ENCODE measurements at regions not wholly inside any gene's neighbourhood (a gene's known extent, or its start where the extent isn't known, plus 50 kb on each side); places are given as distances from the start of the nearest gene placed in this dataset.
A peak's percentile ranks its signal among the peaks of the same experiment; 100 is the strongest.

DNA sequence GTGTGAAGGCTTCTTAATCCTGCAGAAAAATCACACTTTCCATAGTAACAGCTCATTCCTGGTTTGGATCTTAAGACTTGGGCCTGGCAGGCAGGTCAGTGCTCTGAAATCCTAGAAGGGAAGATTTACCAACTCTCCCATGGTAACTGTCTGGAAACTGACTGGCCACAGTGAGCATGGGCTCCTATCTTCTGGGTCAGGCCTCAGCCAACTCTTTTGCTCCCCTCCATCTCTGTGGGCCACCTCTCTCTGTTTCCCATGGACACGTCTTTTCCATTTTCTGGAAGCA, 86.7 kb downstream of the ACAA2 start:
- CTCF ChIA-PET: interaction anchor here (0.6 to 7.3 kb wide), 15 partner anchors 11 to 261 kb away, joined by 3 to 51 read pairs (median 5); partner anchors contain the start of gene LIPG
- peak overlapping the region; percentile 93 for H3K27ac ChIP-seq (ENCODE audit: extremely low read depth, low read depth, low read length)
- peaks cover 23% of the 10 kb centered on the region for H3K4me1 ChIP-seq (ENCODE audit: control insufficient read depth, insufficient read depth, low read length)
- no peaks in the 10 kb centered on the region for H3K9me3 ChIP-seq (ENCODE audit: control insufficient read depth, insufficient read depth, low read depth, low read length)
- POLR2A ChIA-PET: interaction anchor here (0.9 to 1.8 kb wide), 6 partner anchors 79 to 166 kb away, joined by 3 to 9 read pairs (median 4); no protein-coding TSS in a partner anchor
- no peaks in the 10 kb centered on the region for H3K36me3 ChIP-seq (ENCODE audit: control insufficient read depth in 2 of 2, insufficient read depth in 1 of 2, low read length in 2 of 2)
- H3K4me3 ChIP-seq (ENCODE audit: low read depth, low read length): no peak overlapping the region
- TF ChIP-seq ZNF791 (tag by site-specific recombination; IDR thresholded peaks at IDR 0.05) (no peak), ZNF571 (tag by site-specific recombination; IDR thresholded peaks at IDR 0.05) (no peak), ZNF707 (tag by site-specific recombination; IDR thresholded peaks at IDR 0.05) (no peak)
- TF ChIP-seq, protein P1, sequence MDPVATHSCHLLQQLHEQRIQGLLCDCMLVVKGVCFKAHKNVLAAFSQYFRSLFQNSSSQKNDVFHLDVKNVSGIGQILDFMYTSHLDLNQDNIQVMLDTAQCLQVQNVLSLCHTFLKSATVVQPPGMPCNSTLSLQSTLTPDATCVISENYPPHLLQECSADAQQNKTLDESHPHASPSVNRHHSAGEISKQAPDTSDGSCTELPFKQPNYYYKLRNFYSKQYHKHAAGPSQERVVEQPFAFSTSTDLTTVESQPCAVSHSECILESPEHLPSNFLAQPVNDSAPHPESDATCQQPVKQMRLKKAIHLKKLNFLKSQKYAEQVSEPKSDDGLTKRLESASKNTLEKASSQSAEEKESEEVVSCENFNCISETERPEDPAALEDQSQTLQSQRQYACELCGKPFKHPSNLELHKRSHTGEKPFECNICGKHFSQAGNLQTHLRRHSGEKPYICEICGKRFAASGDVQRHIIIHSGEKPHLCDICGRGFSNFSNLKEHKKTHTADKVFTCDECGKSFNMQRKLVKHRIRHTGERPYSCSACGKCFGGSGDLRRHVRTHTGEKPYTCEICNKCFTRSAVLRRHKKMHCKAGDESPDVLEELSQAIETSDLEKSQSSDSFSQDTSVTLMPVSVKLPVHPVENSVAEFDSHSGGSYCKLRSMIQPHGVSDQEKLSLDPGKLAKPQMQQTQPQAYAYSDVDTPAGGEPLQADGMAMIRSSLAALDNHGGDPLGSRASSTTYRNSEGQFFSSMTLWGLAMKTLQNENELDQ (tag by site-specific recombination; IDR thresholded peaks at IDR 0.05; ENCODE audit: low read depth): no peak

DNA sequence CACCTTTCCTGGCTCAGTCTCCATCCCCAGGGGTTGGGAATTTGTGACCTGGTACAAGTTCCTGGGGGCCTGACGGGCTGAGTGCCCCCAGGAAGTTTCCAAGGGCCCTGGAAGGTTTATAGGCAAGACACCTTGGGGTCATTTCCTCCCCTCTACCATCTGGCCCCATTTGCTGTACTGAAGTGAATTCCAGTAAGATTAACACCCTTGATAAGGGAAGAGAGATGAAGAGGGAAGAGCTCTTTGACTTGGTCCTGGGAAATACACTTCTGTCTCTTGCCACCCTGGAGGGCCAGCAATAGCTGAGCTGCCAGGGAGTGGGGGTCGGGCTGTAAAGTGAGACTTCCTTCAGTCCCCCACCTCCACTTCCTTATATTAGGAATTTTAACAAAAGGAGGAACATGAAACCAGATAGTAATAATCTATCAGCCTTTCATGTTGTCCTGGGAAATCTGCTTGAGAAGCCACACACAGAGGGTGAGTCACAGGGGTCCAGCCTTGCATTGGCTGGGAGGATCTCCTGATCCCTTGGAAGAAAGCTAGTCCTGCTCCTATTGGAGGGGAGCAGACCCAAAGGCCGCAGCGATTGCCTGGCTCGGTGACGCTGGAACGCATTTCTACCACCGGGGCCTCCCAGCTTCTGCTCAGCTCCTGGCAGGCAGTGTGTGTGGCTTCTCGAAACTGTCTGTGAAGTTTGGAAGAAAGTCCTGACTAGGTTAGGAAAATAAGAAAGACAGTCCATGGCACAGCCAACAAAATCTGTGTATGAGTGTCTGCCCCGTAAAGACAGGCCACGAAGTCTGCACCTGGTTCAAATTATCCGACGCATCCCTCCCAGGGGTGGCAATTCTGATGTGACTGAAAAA, 87.3 kb downstream of the ACAA2 start:
- ChIA-PET POLR2A (interaction anchor here (0.6 to 1.8 kb wide), 7 partner anchors 78 to 165 kb away, joined by 3 to 9 read pairs (median 3); no protein-coding TSS in a partner anchor), CTCF (interaction anchor here (0.6 to 7.3 kb wide), 14 partner anchors 11 to 261 kb away, joined by 3 to 51 read pairs (median 5); partner anchors contain the start of gene LIPG)
- H3K27ac ChIP-seq (ENCODE audit: extremely low read depth, low read depth, low read length): peak overlapping the region; percentile 93
- no peak overlapping the region for H3K4me3 ChIP-seq (ENCODE audit: low read depth, low read length)
- no peaks in the 10 kb centered on the region for H3K36me3 ChIP-seq (ENCODE audit: control insufficient read depth in 2 of 2, insufficient read depth in 1 of 2, low read length in 2 of 2)
- no peaks in the 10 kb centered on the region for H3K9me3 ChIP-seq (ENCODE audit: control insufficient read depth, insufficient read depth, low read depth, low read length)
- H3K4me1 ChIP-seq (ENCODE audit: control insufficient read depth, insufficient read depth, low read length): peaks cover 23% of the 10 kb centered on the region
- TF ChIP-seq ZNF335 (tag by site-specific recombination; conservative IDR thresholded peaks at IDR 0.05) (peak; percentile 81), GLIS1 (tag by site-specific recombination; IDR thresholded peaks at IDR 0.05) (peak; percentile 84), ZNF426 (tag by site-specific recombination; IDR thresholded peaks at IDR 0.05) (no peak), GLIS2 (tag by site-specific recombination; IDR thresholded peaks at IDR 0.05) (0 out of 2 replicates have a peak, but pooled peaks have one; percentile 23), ZXDB (tag by site-specific recombination; IDR thresholded peaks at IDR 0.05) (0 out of 2 replicates have a peak, but pooled peaks have one; percentile 36), PRDM1 (tag by site-specific recombination; IDR thresholded peaks at IDR 0.05) (peak; percentile 40; the same call in 1 of the 2 replicates), ZBTB8A (tag by site-specific recombination; IDR thresholded peaks at IDR 0.05) (no peak), ZBTB48 (tag by site-specific recombination; IDR thresholded peaks at IDR 0.05) (0 out of 2 replicates have a peak, but pooled peaks have one; percentile 51), YY2 (tag by site-specific recombination; IDR thresholded peaks at IDR 0.05) (no peak)
- TF ChIP-seq, protein P2, sequence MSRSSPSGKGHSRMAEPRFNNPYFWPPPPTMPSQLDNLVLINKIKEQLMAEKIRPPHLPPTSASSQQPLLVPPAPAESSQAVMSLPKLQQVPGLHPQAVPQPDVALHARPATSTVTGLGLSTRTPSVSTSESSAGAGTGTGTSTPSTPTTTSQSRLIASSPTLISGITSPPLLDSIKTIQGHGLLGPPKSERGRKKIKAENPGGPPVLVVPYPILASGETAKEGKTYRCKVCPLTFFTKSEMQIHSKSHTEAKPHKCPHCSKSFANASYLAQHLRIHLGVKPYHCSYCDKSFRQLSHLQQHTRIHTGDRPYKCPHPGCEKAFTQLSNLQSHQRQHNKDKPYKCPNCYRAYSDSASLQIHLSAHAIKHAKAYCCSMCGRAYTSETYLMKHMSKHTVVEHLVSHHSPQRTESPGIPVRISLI (tag by site-specific recombination; IDR thresholded peaks at IDR 0.05): no peak
- TF ChIP-seq, protein P3, sequence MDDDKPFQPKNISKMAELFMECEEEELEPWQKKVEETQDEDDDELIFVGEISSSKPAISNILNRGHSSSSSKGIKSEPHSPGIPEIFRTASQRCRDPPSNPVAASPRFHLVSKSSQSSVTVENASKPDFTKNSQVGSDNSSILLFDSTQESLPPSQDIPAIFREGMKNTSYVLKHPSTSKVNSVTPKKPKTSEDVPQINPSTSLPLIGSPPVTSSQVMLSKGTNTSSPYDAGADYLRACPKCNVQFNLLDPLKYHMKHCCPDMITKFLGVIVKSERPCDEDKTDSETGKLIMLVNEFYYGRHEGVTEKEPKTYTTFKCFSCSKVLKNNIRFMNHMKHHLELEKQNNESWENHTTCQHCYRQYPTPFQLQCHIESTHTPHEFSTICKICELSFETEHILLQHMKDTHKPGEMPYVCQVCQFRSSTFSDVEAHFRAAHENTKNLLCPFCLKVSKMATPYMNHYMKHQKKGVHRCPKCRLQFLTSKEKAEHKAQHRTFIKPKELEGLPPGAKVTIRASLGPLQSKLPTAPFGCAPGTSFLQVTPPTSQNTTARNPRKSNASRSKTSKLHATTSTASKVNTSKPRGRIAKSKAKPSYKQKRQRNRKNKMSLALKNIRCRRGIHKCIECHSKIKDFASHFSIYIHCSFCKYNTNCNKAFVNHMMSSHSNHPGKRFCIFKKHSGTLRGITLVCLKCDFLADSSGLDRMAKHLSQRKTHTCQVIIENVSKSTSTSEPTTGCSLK (tag by site-specific recombination; IDR thresholded peaks at IDR 0.05): no peak

Data from HEK293 (cell line).